ENCODE measurements at regions not wholly inside any gene's neighbourhood (a gene's known extent, or its start where the extent isn't known, plus 50 kb on each side); places are given as distances from the start of the nearest gene placed in this dataset.

DNA sequence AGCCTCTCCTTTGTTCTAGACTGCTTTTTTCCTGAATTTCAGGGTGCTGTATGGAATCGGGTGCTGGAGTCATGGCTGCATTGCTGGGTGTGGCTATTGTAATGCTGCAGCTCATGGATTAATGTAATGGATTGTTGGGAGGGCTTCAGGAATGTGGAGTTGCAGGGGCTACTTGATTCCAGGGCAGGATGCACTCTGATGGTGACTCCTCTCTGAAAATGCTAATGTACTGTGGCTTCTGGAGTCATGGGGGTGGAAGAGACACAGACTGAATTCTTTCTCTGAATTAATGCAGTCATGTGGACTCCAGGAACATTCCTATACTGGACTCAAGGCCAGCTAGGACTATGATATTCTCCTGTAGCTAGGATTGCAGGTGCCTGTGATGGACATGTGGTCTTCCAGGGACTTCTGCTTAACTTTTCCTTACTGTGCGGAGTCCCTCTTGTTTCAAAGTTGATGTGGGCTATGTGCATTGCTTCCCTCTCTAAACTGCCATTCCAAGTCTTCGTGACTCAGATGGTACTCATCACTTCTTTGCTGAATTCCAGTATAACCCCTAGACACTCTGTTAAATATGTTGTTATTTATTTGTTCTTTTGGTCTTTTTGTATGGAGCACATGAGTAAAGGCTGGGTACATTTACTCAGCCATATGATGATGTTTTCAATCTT lies 396.2 kb downstream of the KCTD16 start:
- Histone ChIP-seq H3K4me3 (ENCODE audit: low read depth, low read length) (no peak overlapping the region), H3K9ac (ENCODE audit: low read depth, low read length) (no peak overlapping the region), H3K27me3 (ENCODE audit: control insufficient read depth, insufficient read depth, low read length) (no peaks in the 10 kb centered on the region), H3K4me1 (ENCODE audit: control insufficient read depth, insufficient read depth, low read length) (peaks cover 11% of the 10 kb centered on the region; the same call in 1 of the 2 replicates), H3K27ac (ENCODE audit: low read depth, low read length) (no peak overlapping the region), H3K36me3 (ENCODE audit: control insufficient read depth, insufficient read depth, low read length) (no peaks in the 10 kb centered on the region), H3K9me3 (ENCODE audit: control insufficient read depth, insufficient read depth, low read length) (no peaks in the 10 kb centered on the region)

DNA sequence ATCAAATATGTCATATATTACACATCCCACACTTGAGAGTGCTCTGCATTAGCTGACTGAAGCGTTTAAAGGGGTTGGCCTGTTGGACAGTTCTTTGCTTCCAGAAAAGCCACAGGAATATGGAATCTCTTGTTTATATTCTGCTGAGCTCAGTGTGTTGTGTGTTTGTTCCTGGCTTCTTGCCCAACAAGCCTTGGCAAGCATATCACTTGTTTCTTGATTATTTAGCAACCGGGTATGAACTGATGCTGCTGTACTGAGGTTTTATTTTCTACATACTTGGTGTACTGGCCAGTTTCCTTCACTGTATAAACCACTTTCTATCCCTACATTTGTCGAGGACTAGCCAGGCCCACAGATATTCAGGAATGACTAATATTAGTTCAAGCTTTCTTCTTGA lies 378.9 kb downstream of the KCTD16 start:
- Histone ChIP-seq H3K4me3 (ENCODE audit: low read depth, low read length) (no peak overlapping the region), H3K27ac (ENCODE audit: low read depth, low read length) (no peak overlapping the region), H3K27me3 (ENCODE audit: control insufficient read depth, insufficient read depth, low read length) (no peaks in the 10 kb centered on the region), H3K9ac (ENCODE audit: low read depth, low read length) (no peak overlapping the region), H3K9me3 (ENCODE audit: control insufficient read depth, insufficient read depth, low read length) (no peaks in the 10 kb centered on the region), H3K36me3 (ENCODE audit: control insufficient read depth, insufficient read depth, low read length) (no peaks in the 10 kb centered on the region), H3K4me1 (ENCODE audit: control insufficient read depth, insufficient read depth, low read length) (no peaks in the 10 kb centered on the region)

- no peak overlapping the region for H3K27ac ChIP-seq (ENCODE audit: low read depth, low read length)
- H3K9ac ChIP-seq (ENCODE audit: low read depth, low read length): no peak overlapping the region
- H3K4me1 ChIP-seq (ENCODE audit: control insufficient read depth, insufficient read depth, low read length): no peaks in the 10 kb centered on the region
- H3K36me3 ChIP-seq (ENCODE audit: control insufficient read depth, insufficient read depth, low read length): no peaks in the 10 kb centered on the region
- H3K4me3 ChIP-seq (ENCODE audit: low read depth, low read length): no peak overlapping the region
- no peaks in the 10 kb centered on the region for H3K27me3 ChIP-seq (ENCODE audit: control insufficient read depth, insufficient read depth, low read length)
- no peaks in the 10 kb centered on the region for H3K9me3 ChIP-seq (ENCODE audit: control insufficient read depth, insufficient read depth, low read length)
Measured at GRCh38 chr5:144548936-144549335, 378.3 kb downstream of the KCTD16 start.

DNA sequence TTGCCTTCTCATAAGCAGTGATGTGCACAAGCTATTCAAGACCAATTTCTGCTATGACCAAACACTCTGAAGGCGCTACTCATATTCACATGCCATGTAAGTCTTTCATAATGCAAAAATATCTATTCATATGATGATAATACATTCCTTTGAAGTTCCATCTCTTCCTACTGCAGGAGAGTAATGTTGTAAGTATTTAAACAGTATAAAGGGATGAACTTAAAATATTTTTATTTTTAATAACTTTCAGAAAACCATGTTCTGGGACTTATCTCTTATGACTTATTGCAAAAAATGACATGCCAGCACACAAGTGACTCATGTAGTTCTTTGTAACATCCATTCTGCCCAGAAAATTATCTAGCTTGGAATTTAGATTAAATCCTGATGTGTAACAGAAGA lies 376.4 kb downstream of the KCTD16 start:
- H3K9ac ChIP-seq (ENCODE audit: low read depth, low read length): no peak overlapping the region
- H3K4me1 ChIP-seq (ENCODE audit: control insufficient read depth, insufficient read depth, low read length): no peaks in the 10 kb centered on the region
- H3K9me3 ChIP-seq (ENCODE audit: control insufficient read depth, insufficient read depth, low read length): no peaks in the 10 kb centered on the region
- no peaks in the 10 kb centered on the region for H3K27me3 ChIP-seq (ENCODE audit: control insufficient read depth, insufficient read depth, low read length)
- no peak overlapping the region for H3K27ac ChIP-seq (ENCODE audit: low read depth, low read length)
- no peak overlapping the region for H3K4me3 ChIP-seq (ENCODE audit: low read depth, low read length)
- H3K36me3 ChIP-seq (ENCODE audit: control insufficient read depth, insufficient read depth, low read length): no peaks in the 10 kb centered on the region

GRCh38 chr5:144538845-144539244 lies 368.2 kb downstream of the KCTD16 start:
- no peak overlapping the region for H3K9ac ChIP-seq (ENCODE audit: low read depth, low read length)

More at GRCh38 chr5:144538845-144539244, 368.2 kb downstream of the KCTD16 start:
- no peaks in the 10 kb centered on the region for H3K27me3 ChIP-seq (ENCODE audit: control insufficient read depth, insufficient read depth, low read length)
- H3K27ac ChIP-seq (ENCODE audit: low read depth, low read length): no peak overlapping the region
- no peaks in the 10 kb centered on the region for H3K9me3 ChIP-seq (ENCODE audit: control insufficient read depth, insufficient read depth, low read length)
- no peak overlapping the region for H3K4me3 ChIP-seq (ENCODE audit: low read depth, low read length)
- no peaks in the 10 kb centered on the region for H3K36me3 ChIP-seq (ENCODE audit: control insufficient read depth, insufficient read depth, low read length)
- H3K4me1 ChIP-seq (ENCODE audit: control insufficient read depth, insufficient read depth, low read length): no peaks in the 10 kb centered on the region

All from HUES48 (cell line).